NCI-H345 (cell line): ENCODE measurements at regions not wholly inside any gene's neighbourhood (a gene's known extent, or its start where the extent isn't known, plus 50 kb on each side); places are given as distances from the start of the nearest gene placed in this dataset.
"Not testable (repeated sequence)": the region's sequence is repeated elsewhere in the genome, so short reads cannot be mapped to it uniquely, and the experiment has no call there.

Experiments
- DNase-seq: peaks from one replicate; lab custom pipeline; 2025; lab: John Stamatoyannopoulos, UW

- DNase-seq = no peak
These were observed 200.9 kb downstream of the AASDHPPT start for GRCh38 chr11:106278391-106278790.

GRCh38 chr11:106280036-106280435 lies 202.6 kb downstream of the AASDHPPT start:
- DNase-seq = no peak

GRCh38 chr11:106281455-106282173 lies 204.2 kb downstream of the AASDHPPT start:
- no peak for DNase-seq

GRCh38 chr11:106286881-106287504 lies 209.5 kb downstream of the AASDHPPT start:
- no peak for DNase-seq

GRCh38 chr11:106288057-106288456 lies 210.6 kb downstream of the AASDHPPT start:
- no peak for DNase-seq

- no peak for DNase-seq
These were observed 211.4 kb downstream of the AASDHPPT start for GRCh38 chr11:106288822-106289387.

- no peak for DNase-seq
These were observed 215.1 kb downstream of the AASDHPPT start for GRCh38 chr11:106292526-106292925.

- no peak for DNase-seq
These were observed 218.5 kb downstream of the AASDHPPT start for GRCh38 chr11:106295974-106296373.

- DNase-seq = no peak
These were observed 225.0 kb downstream of the AASDHPPT start for GRCh38 chr11:106302416-106302815.

GRCh38 chr11:106304274-106304673 lies 226.8 kb downstream of the AASDHPPT start:
- DNase-seq = no peak

GRCh38 chr11:106305458-106305857 lies 228.0 kb downstream of the AASDHPPT start:
- no peak for DNase-seq

GRCh38 chr11:106306942-106307341 lies 229.5 kb downstream of the AASDHPPT start:
- no peak for DNase-seq

- no peak for DNase-seq
These were observed 231.7 kb downstream of the AASDHPPT start for GRCh38 chr11:106309070-106309684.

GRCh38 chr11:106311531-106312230 lies 234.2 kb downstream of the AASDHPPT start:
- no peak for DNase-seq

GRCh38 chr11:106317208-106317773 lies 239.8 kb downstream of the AASDHPPT start:
- not testable (repeated sequence) for DNase-seq

- DNase-seq = no peak
These were observed 244.1 kb downstream of the AASDHPPT start for GRCh38 chr11:106321601-106322000.

GRCh38 chr11:106322106-106322505 lies 244.6 kb downstream of the AASDHPPT start:
- DNase-seq = no peak

GRCh38 chr11:106326087-106326486 lies 248.6 kb downstream of the AASDHPPT start:
- no peak for DNase-seq

GRCh38 chr11:106327134-106327533 lies 249.7 kb downstream of the AASDHPPT start:
- no peak for DNase-seq

- no peak for DNase-seq
These were observed 250.2 kb downstream of the AASDHPPT start for GRCh38 chr11:106327637-106328036.

- no peak for DNase-seq
These were observed 252.0 kb downstream of the AASDHPPT start for GRCh38 chr11:106329273-106330018.
